ENCODE measurements at regions not wholly inside any gene's neighbourhood (a gene's known extent, or its start where the extent isn't known, plus 50 kb on each side); places are given as distances from the start of the nearest gene placed in this dataset.

- TF ChIP-seq STAT1 (conservative IDR thresholded peaks at IDR 0.05) (no peak), SMARCA5 (IDR thresholded peaks at IDR 0.05) (no peak), ZNF24 (IDR thresholded peaks at IDR 0.05) (no peak), SMAD1 (IDR thresholded peaks at IDR 0.05; ENCODE audit: low read depth, partially characterized antibody) (no peak), EED (IDR thresholded peaks at IDR 0.05; ENCODE audit: low read depth) (no peak), EP300 (IDR thresholded peaks at IDR 0.05; ENCODE audit: borderline replicate concordance in 1 of 2, control insufficient read depth in 1 of 2, low read depth in 2 of 2, low read length in 2 of 2) (no peak), ZNF622 (IDR thresholded peaks at IDR 0.05) (no peak), RUNX3 (IDR thresholded peaks at IDR 0.05; ENCODE audit: low read length) (no peak)
Measured at GRCh38 chr1:55877437-55878232, 662.5 kb upstream of the USP24 start (continued).

DNA sequence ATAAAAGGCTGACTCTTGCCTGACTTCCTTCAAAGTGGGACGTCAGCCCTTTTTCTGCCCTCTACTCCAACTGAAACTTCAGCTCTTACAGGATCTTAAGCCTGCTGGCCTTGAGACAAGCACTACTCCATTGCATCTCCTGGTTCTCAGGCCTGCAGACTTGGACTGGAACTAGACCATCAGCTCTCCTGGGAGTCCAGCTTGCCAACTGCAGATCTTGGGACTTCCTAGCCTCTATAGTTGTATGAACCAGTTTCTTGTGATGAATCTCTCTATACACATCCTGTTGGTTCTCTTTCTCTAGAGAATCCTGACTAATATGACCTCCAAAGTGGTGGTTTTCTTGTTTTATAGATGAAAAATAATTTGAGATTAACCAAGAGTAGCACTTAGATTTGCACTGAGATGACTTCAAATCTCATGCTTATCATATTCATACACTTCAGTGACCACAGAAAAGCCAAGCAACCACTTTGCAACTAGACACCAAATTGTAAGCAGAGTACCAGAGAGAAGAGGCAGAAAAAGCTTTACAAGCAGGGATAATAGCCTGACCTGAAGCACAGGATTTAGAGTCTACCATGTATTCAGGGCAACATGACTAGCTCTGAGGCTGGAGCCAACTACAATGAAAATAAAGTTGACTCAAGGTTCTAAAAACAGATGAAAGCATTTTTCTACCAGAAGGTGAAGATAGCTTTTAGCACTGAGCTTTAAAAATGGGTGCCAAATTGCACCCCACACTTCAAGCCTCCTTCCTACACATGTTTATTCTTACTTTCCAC, 661.3 kb upstream of the USP24 start:
- Histone ChIP-seq H3K4me3 (no peak overlapping the region), H3K27me3 (replicated peaks in 1 of 2; ENCODE audit: control insufficient read depth in 2 of 2, insufficient read depth in 2 of 2, low read length in 1 of 2) (no peaks in the 10 kb centered on the region), H3K9ac (ENCODE audit: control insufficient read depth, insufficient read depth, low read length) (no peak overlapping the region), H2AFZ (ENCODE audit: control insufficient read depth, low read depth, low read length) (no peak overlapping the region), H3K4me2 (ENCODE audit: control insufficient read depth, insufficient read depth) (no peak overlapping the region), H3K79me2 (ENCODE audit: control insufficient read depth, insufficient read depth, low read length) (no peaks in the 10 kb centered on the region), H4K20me1 (ENCODE audit: control insufficient read depth, insufficient read depth) (no peaks in the 10 kb centered on the region), H3K27ac (ENCODE audit: control insufficient read depth, insufficient read depth) (no peak overlapping the region), H3K4me1 (ENCODE audit: control insufficient read depth, insufficient read depth, low read length) (no peaks in the 10 kb centered on the region), H3K9me3 (replicated peaks; ENCODE audit: control insufficient read depth, insufficient read depth, low read length) (no peaks in the 10 kb centered on the region), H3K36me3 (ENCODE audit: control insufficient read depth in 2 of 2, insufficient read depth in 2 of 2, low read length in 1 of 2) (no peaks in the 10 kb centered on the region)
- FAIRE-seq: no peak
- in situ Hi-C loops (cut with MboI): no loop called here
- SMC1A ChIA-PET (ENCODE audit: uncharacterized antibody, unreplicated experiment): interaction anchor here (0.6 to 1.7 kb wide), 7 partner anchors 9 to 708 kb away, joined by 3 to 9 read pairs (median 5); no protein-coding TSS in a partner anchor
- ATAC-seq: no peak
- POLR2A ChIA-PET: interaction anchor here (0.6 kb wide), 1 partner anchor 10 kb away, joined by 3 read pairs; no protein-coding TSS in a partner anchor
- TF ChIP-seq RUNX3 (IDR thresholded peaks at IDR 0.05; ENCODE audit: low read length): no peak
- 25% methylated on average over 1 of the region's 1 CpG for WGBS (ENCODE audit: insufficient coverage, insufficient replicate concordance, low lambda C conversion rate, missing lambda C conversion rate)
- RAD21 ChIA-PET (ENCODE audit: unreplicated experiment): interaction anchor here (0.9 to 1.3 kb wide), 2 partner anchors 10 to 708 kb away, joined by 3 to 4 read pairs; no protein-coding TSS in a partner anchor
- no TSS peak for BruUV-seq (replicated peaks)
- intact Hi-C loops (cut with micrococcal nuclease; ENCODE audit: unreplicated experiment): loop anchor here (10.0 kb wide), 1 partner anchor 458 kb away; no protein-coding TSS in a partner anchor
- DNase-seq (ENCODE audit: low read depth, low spot score): no peak
- CTCF ChIA-PET: interaction anchor here (0.6 to 1.6 kb wide), 5 partner anchors 9 to 708 kb away, joined by 3 to 8 read pairs (median 4); no protein-coding TSS in a partner anchor
